Stimulated activated CD4-positive, alpha-beta T cell treated with anti-CD3 and anti-CD28 coated beads, Interleukin-1b, Interleukin-23, amount 100 ng/mL, for 48 hours (primary cell): ENCODE measurements at regions not wholly inside any gene's neighbourhood (a gene's known extent, or its start where the extent isn't known, plus 50 kb on each side); places are given as distances from the start of the nearest gene placed in this dataset.
"Not testable (repeated sequence)": the region's sequence is repeated elsewhere in the genome, so short reads cannot be mapped to it uniquely, and the experiment has no call there.

Experiments used
- DNase-seq: peaks from one replicate; pipeline ENCODE4 v3.0.0-alpha.2; 2020

DNA sequence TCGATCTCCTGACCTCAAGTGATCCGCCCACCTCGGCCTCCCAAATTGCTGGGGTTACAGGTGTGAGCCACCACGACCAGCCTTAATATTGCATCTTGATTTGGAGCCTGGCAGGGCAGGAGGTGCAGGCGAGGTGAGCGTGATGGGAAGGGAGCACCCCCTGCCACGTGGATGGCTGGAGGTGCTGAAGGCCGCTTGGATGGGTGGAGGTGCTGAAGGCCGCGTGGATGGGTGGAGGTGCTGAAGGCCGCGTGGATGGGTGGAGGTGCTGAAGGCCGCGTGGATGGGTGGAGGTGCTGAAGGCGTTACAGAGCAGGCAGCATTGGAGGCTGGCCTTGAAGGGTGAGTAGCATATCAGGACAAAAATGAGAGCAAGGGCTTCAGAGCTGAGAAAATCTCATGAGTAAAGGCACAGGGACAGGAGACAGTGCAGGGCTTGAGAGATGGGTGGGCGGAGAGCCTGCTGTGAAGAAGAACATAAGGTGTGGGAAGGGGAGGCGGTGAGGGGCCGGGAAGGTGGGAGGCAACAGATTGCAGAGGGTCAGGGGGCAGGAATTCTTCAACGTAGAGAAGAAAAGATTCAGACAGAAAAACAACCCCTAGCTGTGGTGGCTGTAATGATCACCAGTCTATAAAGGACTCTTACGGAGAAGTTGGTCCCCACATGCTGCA lies 101.7 kb upstream of the SEC14L1 start:
- DNase-seq: no peak

DNA sequence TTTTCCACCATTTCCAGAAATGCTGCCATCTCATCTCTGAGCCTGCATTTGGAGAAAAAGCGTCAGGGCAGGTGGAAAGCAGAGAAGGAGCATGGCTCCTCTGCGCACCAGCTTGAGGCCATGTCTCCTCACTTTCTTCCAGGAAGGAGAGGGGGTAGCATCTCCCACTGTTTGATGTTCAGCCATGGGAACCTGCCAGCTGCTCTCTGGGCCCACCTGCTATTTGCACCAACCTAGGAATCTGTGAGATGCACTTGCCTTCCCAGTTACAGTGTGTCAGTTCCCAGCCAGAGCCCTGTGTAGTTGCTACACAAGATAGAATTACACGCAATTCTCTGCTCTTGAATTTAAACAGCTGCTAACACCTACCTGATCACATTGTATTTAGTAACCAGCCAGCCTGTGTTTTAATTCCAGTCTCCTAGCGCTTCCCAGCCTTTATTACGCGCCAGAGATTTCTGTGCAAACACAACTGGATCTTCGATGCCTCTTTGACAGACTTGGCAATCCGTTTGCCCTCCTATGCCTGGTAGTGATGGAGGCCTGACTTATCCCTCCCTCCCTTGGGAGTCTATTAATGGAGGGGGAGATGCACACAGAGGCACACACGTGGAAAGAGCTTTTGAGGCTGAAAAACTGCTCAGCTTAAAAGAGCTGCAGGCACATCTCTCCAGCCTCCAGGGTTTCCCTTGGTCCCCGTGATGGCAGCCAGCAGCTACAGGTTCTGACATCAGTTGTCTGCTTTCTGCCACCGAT lies 98.1 kb upstream of the SEC14L1 start:
- no peak for DNase-seq

DNA sequence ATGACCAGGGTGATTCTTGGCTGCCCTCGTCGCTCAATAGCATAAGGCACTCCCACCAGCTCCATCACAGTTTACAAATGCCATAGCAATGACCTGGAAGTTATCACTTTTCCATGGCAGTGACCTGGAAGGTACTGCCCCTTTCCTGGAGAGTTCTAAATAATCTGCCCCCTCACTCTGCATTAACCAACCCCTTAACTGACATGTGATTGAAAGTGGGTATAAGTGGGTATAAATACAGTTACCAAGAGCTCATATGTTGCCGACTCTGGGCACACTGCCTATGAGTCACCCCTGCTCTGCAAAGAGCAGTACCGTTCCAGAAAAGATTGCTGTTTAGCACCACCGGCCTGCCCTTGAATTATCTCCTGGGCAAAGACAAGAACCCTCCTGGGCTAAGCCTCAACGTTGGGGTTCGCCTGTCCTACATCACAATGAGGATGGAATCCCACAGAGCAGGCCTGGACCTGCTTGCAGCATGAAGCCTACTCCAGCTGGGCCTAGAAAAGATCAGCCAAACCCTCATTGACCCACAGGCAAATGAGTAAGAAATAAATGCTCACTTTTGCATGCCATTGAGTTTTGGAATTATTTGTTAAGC lies 95.2 kb upstream of the SEC14L1 start:
- no peak for DNase-seq

DNA sequence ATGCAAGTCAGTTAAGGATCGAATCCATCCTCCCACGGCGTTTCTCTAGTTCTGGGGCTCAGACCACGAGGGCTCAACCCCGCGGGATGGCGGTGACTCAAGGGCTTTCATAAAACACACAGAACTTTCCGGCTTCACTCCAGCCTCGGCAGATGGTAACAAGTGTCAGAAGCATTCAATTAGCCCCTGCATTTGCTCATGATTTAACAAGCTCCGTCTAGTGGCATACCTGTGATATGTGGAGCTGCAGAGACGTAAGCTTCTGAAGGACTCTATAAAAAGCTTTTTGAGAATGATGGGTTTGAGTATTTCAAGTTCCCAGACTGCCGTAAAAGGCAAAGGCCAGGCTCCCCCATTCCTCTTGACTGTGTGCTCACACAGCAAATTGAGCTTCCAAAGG lies 91.3 kb upstream of the SEC14L1 start:
- DNase-seq: no peak

DNA sequence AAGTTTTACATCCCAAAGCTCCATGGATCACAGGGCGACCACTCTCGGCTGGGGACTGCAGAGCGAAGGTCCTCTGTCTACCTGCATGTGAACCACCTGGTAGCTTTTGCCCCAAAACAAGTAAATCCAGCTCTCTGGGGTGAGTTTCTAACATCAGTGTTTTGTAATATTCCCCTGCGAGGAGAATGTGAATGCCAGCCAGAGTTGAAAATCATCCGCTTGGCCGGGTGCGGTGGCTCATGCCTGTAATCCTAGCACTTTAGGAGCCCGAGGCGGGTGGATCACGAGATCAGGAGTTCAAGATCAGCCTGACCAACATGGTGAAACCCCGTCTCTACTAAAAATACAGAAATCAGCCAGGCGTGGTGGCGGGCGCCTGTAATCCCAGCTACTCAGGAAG lies 89.9 kb upstream of the SEC14L1 start:
- not testable (repeated sequence) for DNase-seq

DNA sequence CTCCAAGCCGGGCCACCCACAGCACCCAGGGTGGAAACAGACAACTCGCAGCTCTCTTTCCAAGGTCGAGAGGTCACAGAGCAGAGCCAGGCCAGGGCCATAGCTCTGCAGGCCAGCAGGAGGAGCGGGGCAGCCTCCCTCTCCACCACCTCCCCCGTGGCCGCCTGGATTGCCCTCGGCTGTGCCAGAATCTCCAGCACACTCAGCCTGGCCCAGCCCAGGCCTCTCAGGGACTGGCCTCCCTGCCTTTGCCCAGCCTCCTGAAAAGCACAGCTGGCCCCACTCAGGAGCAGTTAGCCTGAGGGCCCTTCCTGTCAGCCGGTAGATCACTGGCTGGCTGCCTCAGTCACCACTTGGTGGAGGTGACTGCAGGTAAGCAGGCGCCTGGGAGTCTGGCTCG lies 85.8 kb upstream of the SEC14L1 start:
- no peak for DNase-seq

DNA sequence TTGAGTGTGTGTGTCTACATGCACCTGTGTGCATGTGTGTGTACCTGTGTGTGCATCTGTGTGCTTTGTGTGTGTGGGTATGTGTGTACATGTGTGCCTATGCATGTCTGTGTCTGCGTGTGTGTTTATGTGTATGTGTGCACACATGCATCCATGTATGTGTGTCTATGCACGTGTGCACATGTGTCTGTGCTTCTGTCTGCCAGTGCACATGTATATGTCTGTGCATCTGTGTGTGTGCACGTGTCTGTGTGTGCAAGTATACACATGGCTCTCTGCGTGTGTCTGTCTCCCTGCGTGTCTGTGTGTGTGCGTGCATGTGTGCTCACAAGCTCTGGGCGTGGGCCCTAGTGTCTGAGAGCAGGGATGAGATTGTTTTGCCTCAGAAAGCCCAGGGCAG lies 85.3 kb upstream of the SEC14L1 start:
- no peak for DNase-seq

DNA sequence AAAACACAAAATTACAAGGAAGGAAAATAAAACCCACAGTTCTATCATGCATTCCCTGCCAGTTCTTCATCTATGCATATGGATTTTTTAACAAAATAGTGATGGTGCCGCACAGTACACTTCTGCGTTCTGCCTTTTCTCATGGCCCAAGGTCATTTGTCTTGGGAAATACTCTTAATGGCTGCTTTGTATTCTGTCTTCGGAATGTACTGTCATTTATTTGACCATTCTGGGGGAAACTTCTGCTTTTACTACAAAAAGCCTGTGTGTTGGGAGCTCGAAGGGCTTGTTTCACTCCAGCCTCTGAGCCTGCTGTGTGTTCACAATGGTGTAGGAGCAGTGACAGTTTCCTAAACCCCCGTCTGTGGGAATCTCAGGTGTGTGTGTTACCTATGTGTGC lies 82.8 kb upstream of the SEC14L1 start:
- no peak for DNase-seq

DNA sequence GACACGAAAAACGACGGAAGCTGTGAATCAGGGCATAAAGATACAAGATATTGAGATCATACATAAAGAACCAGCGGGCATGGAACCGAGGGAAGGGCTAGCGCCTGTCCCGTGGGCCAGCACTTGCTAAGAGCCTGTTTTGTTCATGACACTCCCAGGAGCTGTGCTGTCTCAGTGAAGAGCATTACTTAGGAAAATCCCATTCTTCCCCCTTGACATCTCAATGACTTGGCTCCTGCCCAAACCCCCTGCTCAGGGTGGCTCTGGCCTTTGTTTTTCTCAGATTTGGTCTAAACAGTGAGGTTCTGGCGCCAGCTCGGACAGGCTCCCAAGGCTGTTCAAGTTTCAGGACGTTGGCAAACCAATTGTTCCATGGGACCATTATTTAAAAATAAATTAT lies 79.1 kb upstream of the SEC14L1 start:
- no peak for DNase-seq

DNA sequence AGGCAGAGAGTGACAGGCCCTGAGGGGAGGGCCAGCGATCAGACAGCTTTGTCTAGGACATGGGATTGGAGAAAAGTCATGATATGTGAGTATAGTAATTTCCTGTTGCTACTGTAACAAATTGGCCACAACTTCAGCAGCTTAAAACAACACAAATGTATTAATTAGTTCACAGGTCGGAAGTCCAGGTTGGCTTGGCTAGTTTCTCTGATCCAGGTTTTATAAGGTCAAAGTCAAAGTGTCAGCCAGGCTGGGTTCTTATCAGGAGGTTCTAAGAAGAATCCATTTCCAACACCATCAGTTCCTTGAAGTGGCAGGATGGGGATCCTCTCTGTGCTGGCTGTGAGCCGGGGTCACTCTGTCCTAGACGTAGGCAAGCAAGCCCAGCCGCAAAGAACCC lies 76.2 kb upstream of the SEC14L1 start:
- DNase-seq: no peak

DNA sequence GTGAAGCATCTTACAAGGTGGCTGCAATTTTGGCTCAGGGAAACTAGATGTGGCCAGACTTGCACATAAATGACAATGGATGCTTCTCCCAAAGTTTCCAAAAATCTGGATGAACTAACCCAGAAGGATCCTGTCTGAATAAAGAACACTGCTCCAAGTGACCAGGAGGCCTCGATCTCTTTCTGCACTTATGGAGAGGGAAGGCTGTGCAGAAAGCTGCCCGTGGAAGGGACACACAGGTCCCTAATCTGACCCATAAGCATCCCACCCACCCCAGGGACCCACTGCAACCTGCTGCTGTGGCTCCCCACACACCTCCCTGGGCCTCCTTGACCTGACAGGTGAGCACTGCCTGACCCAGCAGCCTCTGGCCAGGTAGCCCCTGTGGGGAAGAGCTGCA lies 74.6 kb upstream of the SEC14L1 start:
- DNase-seq: no peak

DNA sequence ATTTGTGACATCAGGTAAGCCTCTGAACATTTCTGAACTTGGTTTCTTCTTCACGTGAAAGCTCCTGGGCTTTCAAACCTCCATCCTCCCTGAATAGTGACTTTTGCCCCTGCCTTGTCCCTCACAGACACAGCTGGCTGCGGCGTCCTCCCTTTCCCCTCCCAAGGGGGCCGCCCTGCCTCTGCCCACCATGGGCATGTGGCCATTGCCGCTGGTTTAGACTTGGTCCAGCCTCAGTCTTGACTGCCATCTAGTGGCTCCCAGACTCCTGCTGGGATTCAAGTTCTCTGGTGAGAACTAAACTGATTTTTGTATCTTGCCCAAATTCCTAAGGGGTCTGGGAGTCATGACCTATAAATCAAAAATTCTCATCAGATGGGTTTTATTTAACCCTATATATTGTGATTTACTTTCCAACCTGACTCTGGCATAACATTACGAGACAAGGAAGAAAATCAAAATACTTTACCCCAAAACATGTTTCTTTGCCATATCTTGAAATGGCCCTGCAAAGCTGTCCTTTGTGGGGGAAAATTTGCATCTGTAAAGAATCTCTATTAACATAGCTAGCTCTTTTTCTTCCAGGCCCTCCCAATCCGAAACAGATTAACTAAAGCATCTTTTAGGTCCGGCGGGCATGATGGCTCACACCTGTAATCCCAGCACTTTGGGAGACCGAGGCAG lies 73.9 kb upstream of the SEC14L1 start:
- peak; percentile 35 for DNase-seq

DNA sequence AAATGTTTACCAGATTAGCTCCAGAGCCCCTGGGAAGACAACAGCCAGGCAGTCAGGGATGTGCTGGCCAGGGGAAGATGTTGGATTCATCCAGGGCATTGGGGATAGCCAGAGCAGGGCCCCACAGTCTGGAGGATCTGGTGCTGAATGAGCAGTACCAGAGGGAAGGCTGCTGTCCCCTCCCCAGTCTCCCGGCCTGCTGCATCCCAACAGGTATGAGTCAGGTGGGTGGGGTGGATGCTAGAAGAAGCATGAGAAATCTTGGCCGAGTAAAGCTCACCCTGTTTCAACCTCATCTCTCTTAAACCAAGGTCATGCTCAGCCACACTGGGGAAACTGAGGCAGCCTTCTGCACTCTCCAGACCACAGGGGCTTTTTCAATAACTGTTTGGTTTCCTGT lies 71.9 kb upstream of the SEC14L1 start:
- no peak for DNase-seq

DNA sequence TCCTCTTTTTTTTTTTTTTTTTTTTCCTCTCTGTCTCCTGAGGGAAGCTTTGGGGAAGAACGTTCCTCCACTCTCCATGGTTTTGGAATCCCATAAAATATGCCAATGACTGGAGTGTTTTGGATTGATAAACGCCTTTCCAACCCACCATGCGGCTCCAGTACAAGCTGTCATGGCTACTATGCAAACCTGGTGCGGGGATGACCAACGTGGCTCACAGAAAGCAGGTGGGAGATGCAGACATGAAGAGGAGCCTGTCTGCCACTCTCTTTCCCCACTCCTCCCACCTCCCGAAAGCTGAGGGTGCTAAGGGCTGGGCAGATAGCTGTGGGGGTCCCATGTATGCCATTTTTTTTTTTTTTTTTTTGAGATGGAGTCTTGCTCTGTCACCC lies 69.9 kb upstream of the SEC14L1 start:
- no peak for DNase-seq

DNA sequence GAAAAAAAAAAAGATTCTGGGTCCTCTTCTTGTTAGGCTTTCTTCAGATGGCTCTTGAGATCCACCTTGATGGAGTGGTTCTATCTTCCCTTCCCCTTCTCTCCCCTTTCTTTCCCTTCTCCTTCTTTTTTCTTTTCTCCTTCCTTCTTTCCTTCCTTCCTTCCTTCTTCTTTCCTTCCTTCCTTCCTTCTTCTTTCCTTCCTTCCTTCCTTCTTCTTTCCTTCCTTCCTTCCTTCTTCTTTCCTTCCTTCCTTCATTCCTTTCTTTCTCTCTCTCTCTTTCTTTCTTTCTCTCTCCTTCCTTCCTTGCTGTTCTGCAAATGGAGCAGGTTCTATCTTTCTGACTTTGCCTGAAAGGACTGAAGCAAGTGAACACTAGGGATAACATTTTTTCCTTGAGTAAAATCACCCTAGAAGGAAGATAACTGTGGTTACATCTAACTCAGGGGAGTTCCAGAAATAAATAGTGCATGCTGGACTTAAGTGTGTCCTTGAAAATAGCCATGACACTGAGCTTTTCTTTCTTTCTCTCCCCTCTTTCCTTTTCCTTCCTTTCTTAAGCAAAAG lies 68.8 kb upstream of the SEC14L1 start:
- DNase-seq: no peak

DNA sequence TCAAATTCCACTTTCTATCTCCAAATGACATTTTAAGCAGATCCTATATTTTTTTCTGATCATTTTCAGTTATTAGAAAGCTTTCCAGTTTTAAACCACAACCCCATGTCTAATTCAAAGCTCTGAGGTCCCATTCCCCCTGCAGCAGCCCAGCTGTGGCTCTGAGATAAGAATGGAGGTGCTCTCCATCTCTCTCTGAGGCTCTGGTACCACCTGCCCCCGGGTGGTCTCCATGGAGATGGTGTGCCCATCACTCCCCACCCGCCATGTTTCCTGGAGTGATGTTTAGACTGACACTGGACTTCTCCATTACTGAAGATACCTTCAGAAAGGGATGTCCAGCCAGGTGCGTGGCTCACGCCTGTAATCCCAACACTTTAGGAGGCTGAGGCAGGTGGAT lies 68.1 kb upstream of the SEC14L1 start:
- DNase-seq: no peak

DNA sequence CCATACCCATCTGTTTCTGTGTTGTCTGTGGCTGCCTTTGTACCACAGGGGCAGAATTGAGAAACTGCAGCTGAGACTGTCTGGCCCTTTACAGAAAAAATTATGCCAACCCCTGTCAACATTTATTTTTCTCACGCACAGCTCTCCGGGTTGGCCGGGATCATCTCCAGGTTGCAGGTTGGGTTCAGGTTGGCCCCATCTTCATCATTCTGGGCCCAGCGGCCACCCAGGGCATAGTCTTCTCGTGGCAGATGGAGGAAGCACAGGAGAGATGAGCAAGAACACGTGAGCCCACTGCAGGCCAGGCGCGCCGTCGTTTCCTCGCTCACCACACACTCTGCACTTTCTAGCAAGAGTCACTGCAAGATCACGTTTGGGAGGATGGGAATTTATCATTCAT lies 66.1 kb upstream of the SEC14L1 start:
- DNase-seq: no peak

DNA sequence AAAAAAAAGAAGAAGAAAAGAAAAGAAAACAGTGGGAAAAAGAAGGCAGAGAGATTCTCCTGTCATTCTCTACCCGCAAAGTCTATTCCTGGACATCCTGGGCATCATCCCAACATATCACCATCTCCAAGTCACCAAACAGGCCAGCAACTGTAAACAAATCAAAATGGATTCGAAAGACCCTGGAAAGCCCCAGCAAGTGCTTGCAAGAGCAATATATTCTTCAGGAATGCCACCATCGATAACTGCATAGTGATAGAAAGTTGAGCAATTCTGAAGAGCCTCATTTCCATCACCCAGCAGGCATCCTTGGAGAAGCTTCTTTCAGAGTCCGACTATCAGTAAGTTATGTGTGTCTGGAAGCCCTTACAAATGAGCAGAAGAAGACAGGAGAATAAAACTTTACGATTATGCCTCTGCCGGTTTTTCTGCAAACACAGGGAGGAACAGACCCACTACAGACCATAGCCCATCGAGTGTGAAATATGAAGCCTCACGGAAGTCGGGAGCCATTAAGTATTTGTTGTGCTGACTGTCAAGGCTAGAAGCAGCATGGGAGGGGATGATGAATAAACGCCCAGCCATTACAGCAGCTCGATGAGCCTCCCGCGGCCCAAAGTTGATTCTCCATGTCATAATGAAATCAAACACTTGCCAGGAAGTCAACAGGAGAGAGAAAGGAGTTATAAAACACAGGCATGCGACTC lies 64.5 kb upstream of the SEC14L1 start:
- no peak for DNase-seq

DNA sequence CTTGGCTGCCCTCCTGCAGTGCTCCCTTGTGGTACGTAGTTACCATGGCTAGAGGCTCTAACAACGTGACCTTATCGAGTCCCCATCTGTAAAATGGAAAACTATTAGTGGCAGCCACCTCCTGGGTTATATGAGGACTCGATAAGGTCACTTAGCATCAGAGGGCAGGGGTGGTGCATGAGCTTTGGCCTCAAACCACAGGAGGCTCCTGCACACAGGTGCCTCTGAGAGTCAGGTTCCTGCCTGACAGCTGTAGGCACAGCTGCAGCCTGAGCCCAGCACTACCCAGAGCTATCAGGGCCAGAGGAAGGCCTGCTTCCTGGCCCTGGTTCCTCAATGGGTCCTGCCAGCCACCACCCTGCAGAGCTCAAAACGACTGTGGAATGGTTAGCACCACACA lies 57.2 kb upstream of the SEC14L1 start:
- no peak for DNase-seq

DNA sequence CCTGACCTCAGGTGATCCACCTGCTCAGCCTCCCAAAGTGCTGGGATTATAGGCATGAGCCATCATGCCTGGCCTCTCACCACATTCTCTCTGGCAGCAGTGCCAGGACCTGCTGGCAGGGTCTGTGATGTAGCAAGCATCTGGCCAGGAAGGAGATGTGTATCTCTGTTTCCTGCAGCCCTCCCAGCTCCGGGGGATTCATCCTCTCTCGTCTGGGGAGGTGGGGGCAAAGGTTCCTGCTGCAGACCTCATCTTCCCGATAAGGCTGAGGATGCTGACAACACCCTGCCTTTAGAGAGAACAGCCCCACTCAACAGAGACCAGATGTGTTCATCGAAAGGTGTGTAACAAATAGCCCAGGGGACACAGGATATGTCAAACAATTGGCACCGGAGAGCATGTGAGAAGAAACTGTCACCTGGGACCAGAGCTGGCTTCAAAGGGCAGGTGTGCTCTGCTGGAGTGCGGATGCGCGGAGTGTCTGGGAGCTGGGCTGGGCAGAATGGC lies 54.8 kb upstream of the SEC14L1 start:
- DNase-seq: no peak

DNA sequence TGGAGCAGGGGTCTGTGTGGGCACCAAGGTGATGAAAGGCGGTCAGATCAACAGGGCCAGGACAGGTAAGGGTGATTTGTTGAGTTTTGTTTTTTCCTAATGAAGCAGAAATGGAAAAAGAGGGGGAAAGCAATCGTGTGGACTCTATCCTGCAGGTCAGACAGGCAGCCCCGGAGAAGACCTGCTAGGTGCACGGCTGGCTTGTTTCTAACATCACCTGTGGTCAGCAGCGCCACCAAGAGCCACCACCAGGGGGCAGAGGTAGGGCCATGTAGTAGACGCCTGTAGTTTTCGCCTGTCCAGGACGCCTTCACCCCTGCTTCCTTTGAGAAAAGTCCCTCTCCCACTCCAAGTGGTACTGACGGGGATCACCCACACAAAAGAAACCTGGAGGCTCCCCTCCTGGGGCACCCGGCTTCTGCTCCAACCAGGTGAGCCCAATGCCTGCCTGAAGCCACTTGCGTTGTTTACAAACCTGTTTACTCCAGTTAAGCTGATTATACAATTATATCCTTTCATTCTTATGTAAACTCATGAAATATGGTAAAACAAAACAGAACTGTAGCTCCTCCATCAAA lies 54.2 kb upstream of the SEC14L1 start:
- DNase-seq: peak; percentile 78
